ENCODE measurements at regions not wholly inside any gene's neighbourhood (a gene's known extent, or its start where the extent isn't known, plus 50 kb on each side); places are given as distances from the start of the nearest gene placed in this dataset.

DNA sequence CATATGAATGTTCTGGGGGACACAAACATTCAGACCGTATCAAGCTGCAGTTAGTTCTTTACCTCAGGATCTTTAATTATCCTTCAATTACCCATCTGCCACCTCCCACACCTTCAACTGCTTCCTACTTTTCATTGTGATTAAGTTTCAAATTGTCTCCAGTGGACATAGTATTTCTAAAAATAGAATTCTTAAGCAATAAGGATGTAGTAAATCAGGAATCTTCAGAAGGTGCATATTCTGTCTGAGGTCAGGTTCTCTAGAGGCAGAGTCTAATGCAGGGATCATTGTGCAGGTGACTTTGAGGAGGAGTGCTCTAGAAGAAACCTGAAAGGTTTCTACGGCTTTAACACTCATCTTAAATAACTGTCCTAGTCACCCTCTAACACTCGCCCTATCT, 102.6 kb upstream of the PPP2R5A start:
- Mint-ChIP-seq H3K4me3 (ENCODE audit: unreplicated experiment) (no peak overlapping the region), H3K27ac (ENCODE audit: unreplicated experiment) (no peak overlapping the region), H3K9me3 (ENCODE audit: unreplicated experiment) (no peaks in the 10 kb centered on the region), H3K27me3 (ENCODE audit: unreplicated experiment) (no peaks in the 10 kb centered on the region), H3K36me3 (ENCODE audit: unreplicated experiment) (no peaks in the 10 kb centered on the region), H3K4me1 (ENCODE audit: unreplicated experiment) (peaks cover 22% of the 10 kb centered on the region)
- TF ChIP-seq, protein P1, sequence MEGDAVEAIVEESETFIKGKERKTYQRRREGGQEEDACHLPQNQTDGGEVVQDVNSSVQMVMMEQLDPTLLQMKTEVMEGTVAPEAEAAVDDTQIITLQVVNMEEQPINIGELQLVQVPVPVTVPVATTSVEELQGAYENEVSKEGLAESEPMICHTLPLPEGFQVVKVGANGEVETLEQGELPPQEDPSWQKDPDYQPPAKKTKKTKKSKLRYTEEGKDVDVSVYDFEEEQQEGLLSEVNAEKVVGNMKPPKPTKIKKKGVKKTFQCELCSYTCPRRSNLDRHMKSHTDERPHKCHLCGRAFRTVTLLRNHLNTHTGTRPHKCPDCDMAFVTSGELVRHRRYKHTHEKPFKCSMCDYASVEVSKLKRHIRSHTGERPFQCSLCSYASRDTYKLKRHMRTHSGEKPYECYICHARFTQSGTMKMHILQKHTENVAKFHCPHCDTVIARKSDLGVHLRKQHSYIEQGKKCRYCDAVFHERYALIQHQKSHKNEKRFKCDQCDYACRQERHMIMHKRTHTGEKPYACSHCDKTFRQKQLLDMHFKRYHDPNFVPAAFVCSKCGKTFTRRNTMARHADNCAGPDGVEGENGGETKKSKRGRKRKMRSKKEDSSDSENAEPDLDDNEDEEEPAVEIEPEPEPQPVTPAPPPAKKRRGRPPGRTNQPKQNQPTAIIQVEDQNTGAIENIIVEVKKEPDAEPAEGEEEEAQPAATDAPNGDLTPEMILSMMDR (IDR thresholded peaks at IDR 0.05): no peak
- no peak for DNase-seq (ENCODE audit: extremely low spot score, unreplicated experiment)

DNA sequence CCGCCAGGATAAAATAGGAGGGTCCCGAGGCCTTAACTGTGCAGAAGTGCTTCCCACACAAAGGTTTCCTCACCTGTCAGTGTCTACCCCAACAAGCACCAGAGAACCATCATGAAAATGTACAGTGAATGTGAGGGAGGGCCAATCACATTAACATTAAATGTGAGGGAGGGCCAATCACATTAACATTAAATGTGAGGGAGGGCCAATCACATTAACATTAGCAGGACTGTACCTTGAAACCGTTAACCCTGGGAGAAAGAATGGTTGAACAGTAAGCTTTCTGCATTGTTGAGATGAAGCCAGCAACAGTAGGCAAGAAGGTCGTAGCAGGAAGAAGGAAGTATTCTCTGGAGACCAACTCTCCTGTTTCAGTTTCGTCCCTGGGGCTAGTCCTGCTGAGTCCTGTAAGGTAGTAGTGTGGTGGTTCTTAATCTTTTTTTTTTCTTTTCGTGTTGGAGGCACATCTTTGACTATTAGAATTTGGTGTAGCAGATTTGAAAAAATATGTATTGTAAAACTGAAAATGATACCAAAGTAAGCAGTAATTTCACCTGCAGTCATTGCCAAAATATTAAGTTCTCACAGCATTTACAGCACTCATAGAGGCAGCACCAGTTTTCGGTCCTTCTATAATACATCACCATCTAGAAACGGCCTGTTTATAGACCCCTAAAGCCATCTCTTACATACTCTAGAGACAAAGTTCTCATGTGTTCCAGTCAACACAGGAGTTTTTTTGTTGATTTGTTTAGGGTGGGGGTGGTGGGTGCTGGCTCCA, 98.6 kb upstream of the PPP2R5A start:
- Mint-ChIP-seq H3K4me3 (ENCODE audit: unreplicated experiment) (no peak overlapping the region), H3K9me3 (ENCODE audit: unreplicated experiment) (no peaks in the 10 kb centered on the region), H3K27ac (ENCODE audit: unreplicated experiment) (no peak overlapping the region), H3K4me1 (ENCODE audit: unreplicated experiment) (peaks cover 4% of the 10 kb centered on the region), H3K27me3 (ENCODE audit: unreplicated experiment) (peaks cover 2% of the 10 kb centered on the region), H3K36me3 (ENCODE audit: unreplicated experiment) (no peaks in the 10 kb centered on the region)
- TF ChIP-seq, protein P1 (IDR thresholded peaks at IDR 0.05): no peak
- DNase-seq (ENCODE audit: extremely low spot score, unreplicated experiment): no peak

DNA sequence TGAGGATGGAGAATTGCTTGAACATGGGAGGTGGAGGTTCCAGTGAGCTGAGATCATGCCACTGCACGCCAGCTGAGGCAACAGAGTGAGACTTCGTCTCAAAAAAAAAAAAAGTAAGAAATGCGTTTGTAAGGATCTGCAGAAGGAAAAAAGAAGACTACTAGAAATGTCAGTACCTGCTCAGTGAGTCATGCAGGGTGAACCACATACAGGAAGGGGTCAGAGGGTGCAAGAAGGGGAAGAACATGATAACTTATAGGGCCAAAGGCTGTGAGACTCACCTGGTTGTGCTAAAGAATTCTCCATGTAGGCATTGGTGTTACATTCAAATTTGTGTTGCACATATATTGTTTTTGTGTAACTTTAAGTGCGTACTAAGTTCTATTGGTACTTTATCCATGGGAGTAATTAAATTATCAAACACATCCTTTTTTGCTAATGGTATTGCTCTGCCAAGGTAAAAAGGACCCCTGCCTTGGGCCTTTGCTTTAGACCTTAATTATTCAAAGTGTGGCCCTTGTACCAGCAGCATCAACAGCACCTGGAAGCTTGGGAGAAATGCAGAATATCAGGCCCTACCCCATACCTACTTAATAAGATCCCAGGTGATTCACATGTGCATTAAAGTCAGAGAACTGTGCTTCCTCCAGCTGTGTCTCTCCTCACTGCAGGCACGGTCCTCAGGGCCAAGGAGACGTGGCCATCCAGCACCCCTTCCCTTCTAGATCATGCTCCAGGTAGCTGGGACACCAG, 96.4 kb upstream of the PPP2R5A start:
- Mint-ChIP-seq H3K9me3 (ENCODE audit: unreplicated experiment) (no peaks in the 10 kb centered on the region), H3K4me1 (ENCODE audit: unreplicated experiment) (peaks cover 4% of the 10 kb centered on the region), H3K4me3 (ENCODE audit: unreplicated experiment) (no peak overlapping the region), H3K36me3 (ENCODE audit: unreplicated experiment) (no peaks in the 10 kb centered on the region), H3K27me3 (ENCODE audit: unreplicated experiment) (peaks cover 4% of the 10 kb centered on the region), H3K27ac (ENCODE audit: unreplicated experiment) (no peak overlapping the region)
- TF ChIP-seq, protein P1 (IDR thresholded peaks at IDR 0.05): no peak
- DNase-seq (ENCODE audit: extremely low spot score, unreplicated experiment): no peak

GRCh38 chr1:212189352-212189738, 95.9 kb upstream of the PPP2R5A start:
- H3K4me3 Mint-ChIP-seq (ENCODE audit: unreplicated experiment): no peak overlapping the region

DNA sequence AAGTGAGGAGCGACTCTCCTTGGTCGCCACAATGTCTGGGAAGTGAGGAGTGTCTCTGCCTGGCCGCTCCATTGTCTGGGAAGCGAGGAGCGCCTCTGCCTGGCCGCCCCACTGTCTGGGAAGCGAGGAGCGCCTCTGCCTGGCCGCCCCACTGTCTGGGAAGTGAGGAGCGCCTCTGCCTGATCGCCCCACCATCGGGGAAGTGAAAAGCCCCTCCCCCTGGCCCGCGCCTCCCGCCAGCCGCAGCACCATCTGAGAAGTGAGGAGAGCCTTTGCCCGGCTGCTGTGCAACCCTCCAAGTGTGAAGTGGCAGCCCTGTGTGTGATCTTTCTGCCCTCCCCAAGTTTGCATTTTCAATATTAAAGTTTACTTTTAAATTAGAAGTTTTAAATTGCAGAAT, 95.0 kb upstream of the PPP2R5A start:
- Mint-ChIP-seq H3K27me3 (ENCODE audit: unreplicated experiment) (peaks cover 4% of the 10 kb centered on the region), H3K36me3 (ENCODE audit: unreplicated experiment) (no peaks in the 10 kb centered on the region), H3K4me1 (ENCODE audit: unreplicated experiment) (peaks cover 4% of the 10 kb centered on the region), H3K9me3 (ENCODE audit: unreplicated experiment) (no peaks in the 10 kb centered on the region), H3K4me3 (ENCODE audit: unreplicated experiment) (no peak overlapping the region), H3K27ac (ENCODE audit: unreplicated experiment) (no peak overlapping the region)
- TF ChIP-seq, protein P1 (IDR thresholded peaks at IDR 0.05): no peak
- no peak for DNase-seq (ENCODE audit: extremely low spot score, unreplicated experiment)

More at GRCh38 chr1:212189352-212189738, 95.9 kb upstream of the PPP2R5A start:
- Mint-ChIP-seq H3K27ac (ENCODE audit: unreplicated experiment) (no peak overlapping the region), H3K4me1 (ENCODE audit: unreplicated experiment) (peaks cover 4% of the 10 kb centered on the region), H3K27me3 (ENCODE audit: unreplicated experiment) (peaks cover 4% of the 10 kb centered on the region), H3K36me3 (ENCODE audit: unreplicated experiment) (no peaks in the 10 kb centered on the region), H3K9me3 (ENCODE audit: unreplicated experiment) (no peaks in the 10 kb centered on the region)
- TF ChIP-seq, protein P1 (IDR thresholded peaks at IDR 0.05): no peak
- no peak for DNase-seq (ENCODE audit: extremely low spot score, unreplicated experiment)
